GM21619 (cell line): ENCODE measurements at regions not wholly inside any gene's neighbourhood (a gene's known extent, or its start where the extent isn't known, plus 50 kb on each side); places are given as distances from the start of the nearest gene placed in this dataset.

Source experiments
- ATAC-seq: cut with Tn5 transposase; IDR thresholded peaks from one replicate; pipeline ENCODE4 v1.9.1; 2021; ENCODE audit not compliant: unreplicated experiment

DNA sequence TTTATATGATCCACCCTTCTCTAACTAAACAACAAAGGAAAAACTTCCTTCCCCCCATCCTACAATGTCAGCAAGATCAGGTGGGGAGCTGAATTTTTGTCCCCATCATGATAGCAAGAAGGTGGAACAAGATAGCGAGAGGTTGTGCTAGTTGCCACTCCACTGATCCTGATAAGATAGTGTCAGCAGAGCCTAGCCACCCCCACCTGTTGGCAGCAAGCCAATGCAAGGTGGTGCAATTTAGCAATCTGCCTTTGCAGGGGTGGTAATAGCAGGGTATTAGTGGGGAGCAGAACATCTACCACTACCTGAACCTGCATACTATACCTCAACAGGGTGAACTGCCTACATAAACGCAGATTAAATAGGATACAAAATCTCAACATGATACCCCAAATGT, 80.2 kb upstream of the MAMLD1 start:
- ATAC-seq = no peak

DNA sequence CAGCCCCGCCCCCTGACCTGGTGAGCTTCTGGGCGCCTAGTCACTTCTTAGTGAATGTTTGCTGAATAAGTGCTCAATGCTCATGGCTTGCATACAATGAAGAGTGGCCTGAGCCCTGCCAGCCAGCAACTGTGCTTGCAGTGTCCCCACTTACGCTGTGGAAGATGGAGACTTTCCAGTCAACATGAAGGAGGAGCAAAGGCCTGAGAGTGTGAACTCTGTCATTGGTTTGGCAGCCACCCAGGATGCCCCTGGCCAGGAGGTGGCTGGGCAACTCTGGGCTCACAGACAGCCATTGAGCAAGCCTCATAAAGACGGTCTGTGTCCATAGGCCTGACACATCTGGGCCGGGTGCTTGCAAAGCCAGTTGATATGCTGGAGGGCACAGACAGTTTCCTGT, 72.1 kb upstream of the MAMLD1 start:
- no peak for ATAC-seq

DNA sequence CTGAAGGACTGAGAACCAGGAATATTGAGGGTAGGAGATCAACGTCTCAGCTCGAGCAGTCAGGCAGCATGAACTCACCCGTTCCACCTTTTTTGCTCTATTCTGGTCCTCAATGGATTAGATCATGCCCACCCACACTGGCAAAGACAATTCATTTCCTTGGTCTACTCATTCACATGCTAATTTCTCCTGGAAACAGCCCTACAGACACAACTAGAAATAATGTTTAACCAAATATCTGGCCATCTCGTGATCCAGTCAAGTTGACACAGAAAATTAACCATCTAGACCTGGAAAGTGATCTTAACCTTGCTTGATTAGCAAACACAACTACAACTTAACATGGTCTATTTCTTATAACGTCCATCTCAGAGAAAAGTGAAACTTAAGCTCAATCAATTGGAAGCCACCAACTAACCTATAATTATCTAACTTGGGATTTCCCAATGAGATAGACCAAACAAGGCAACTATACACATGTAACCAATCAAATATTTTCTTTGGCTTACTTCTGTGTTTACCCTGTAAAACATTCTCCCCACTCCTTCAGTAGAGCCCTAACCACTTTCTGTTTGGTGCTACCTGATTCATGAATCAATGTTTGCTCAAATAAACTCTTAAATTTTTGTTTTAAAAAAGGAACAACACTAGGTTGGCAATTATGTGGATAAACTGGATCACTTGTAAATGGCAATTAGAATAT, 69.7 kb upstream of the MAMLD1 start:
- ATAC-seq = no peak

DNA sequence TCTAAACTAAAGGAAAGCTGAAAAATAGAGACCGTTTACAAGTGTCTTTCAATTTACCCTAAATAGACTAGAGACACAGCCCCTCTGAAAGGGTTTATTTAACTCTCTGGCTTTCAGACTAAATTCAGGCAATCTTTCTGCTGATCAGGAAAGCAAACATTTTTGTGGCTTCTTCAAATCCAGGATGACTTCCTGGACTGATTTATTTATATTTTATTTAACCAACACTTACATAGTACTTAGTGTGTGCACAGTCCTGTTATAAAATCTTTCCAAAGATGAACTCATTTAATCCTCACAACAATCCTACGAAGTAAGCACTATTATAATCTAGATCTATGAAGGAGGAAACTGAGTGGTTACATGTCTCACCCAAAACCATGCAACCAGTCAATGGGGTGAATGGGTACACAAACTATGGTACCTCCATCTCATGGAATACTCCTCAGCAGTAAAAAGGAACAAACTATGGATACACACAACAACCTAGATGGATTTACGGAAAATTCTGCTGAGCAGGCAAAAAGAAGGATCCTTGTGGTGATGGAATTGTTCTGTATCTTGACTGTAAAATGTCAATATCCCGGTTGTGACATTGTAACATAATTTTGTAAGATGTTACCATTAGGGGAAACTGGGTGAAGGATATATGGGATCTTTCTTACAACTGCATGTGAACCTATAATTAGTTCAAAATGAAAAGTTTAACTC, 64.1 kb upstream of the MAMLD1 start:
- ATAC-seq = no peak

DNA sequence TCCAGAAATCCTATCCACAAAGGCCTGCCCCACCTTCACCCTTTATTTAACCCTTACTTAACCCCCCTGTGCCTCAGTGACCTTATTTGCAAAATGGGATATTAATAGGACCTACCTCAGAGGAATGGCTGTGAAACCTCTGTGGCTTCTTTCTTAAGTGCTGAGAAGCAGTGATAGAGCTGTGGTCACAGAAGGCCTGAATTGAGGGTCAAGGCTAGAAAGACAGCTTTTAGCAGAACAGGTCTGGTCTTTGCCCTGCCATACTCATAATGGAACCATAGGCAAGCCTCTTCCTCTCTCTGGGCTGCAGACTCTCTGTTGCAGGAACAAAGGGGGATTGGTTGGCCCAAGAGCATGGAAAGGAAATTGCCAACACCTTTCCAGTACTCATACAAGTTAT, 63.5 kb upstream of the MAMLD1 start:
- ATAC-seq = no peak

DNA sequence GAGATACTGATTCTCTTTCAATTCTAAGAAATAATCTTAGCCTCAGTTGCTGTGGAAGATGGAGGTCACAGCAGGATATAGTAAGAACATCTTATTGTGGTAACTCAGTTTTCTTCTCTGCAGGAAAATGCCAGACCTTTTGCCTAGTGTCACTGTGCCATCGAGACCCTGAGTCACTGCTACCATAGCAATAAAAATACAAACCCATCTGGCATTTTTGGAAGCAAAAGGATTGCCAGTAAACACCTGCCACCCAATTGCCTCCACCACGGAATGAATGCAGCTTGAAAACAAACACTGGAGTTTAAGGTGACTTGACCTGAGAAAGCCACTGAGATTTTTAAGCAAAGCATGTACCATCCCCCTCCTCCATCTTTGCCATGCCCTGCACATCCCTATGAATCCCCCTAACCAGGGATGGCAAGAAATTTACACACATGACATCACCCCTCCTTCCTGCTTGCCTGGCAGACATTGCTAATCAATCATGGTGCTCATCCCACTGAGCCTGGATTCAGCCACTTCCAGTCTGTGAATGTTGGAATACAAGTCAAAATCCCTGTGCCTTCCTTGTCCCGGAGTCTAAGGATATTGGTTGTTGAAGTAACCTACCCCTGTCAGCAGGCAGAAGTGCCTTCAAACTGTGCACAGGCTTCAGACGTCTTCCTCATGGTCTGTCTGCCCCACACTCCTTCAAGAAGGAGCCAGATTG, 59.6 kb upstream of the MAMLD1 start:
- no peak for ATAC-seq

DNA sequence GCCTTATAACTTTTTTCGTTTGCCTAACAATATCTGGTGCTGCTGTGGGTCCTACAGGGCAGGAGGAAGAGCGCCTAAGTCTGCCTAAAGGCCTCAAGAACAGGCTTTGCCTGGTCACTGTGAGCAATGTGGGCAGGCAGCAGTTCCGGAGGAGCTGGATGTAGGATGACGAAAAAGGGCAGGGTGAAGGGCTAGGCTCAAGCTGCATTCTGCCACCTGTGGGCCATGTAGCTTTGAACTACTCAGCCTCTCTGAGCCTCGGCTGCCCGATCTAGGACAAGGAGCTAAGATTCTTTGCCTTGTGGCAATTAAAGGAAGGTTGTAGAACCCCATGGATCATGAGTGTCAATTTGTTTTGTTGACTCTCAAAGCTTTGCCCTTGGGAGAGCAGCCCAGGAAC, 57.1 kb upstream of the MAMLD1 start:
- ATAC-seq = no peak

DNA sequence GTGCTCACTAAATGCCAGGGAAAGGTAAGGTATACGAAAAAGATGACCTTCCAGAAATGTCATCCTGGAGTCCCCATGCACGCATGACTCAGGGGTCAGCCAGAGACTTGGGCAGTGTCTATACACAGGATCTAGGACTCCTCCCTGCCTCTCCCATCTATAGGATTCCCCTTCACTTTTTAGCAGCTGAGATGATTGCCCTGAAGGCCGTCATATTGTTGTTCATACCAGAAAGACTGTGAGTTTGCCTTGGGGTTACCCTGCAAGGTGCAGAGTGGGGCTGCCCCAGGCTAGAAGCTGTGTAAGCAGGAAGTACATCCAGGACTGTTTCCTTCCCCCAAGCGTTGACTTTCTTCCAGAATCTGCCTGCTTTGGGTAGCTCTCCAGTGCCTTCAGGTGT, 55.1 kb upstream of the MAMLD1 start:
- ATAC-seq = no peak

DNA sequence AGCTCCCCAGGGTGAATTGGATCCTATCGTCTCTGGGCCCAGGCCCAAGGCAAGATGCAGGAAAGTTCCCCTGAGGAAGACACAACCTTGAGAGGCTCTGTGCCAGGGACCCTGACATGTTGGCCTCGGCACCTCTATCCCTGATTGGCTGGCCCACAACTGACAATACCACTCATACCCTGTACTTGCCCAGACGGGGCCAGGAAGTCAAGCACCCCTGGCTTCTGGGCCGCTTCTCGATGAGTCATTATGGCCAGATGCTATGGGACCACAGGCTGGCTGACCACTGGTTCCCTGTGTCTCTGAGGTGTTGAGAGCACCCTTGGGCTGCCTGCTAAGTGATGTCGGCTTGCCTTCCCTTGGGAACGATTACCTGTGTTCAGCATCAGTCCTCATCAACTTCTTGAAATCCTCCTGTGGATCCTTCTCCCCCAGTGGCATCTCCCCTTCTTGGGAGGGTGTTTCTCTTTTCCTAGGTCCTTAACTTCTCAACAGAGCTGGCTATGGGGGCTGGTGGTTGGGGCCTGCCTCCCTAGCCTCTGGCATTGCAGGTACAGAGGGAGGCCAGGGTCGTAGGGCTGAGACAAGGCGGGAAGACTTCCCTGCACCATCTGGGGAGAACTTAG, 54.5 kb upstream of the MAMLD1 start:
- no peak for ATAC-seq

DNA sequence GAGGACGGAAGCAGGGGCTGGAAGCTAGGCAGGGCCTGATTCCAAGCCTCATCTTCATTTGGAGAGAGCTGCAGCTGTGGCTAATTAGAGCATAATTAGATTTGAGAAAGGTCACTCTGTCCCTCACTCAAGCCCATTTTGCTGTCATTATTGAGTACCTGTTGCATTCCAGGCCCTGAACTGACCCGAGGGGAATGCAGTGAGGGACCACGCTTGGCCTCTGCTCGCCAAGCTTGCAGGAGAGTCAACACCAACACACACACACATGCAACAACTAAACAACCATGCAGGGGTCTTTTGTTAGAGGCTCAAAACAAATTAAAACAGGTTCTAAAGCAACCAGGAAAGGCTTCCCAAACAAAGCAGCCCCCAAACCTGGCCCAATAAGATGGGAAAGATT, 52.7 kb upstream of the MAMLD1 start:
- no peak for ATAC-seq

DNA sequence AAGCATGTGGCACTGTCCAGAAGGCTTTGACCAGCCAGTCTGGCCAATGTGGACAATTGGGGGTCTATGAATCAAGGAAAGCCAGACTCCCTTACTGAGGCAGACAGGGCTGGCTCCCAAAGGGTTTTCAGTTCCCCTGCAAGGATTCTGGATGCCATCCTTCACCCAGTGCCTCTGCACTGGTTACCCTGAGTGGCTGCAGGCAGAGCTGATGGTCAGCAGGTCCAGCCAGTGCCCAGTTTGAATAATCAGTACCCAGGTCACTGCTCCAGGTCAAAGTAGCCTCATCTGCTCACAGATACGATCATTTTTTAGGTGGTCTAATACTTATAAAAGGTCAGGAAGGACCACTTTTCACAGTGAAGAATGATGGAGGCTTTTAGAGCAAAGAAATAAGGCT, 52.2 kb upstream of the MAMLD1 start:
- ATAC-seq = no peak

DNA sequence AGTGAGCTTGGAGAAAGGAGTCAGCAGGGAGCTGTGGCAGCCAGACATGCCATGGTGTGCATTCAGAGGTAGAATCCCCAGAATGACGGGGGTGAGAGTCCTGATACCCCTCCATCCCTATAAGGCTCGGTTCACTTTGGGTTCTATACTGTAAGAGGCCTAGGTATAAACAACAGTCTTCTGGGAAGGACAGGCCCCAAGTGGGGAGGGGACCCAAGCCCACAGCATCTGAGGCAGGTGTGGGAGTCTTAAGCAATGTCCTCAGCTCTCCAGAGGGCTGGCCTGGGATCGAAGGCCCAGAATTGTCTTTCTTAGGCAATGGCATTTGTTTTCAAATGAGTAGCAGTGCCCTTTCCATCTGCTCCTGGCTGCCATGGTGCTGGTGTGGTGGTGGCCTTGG, 50.2 kb upstream of the MAMLD1 start:
- no peak for ATAC-seq
